ENCODE measurements at regions not wholly inside any gene's neighbourhood (a gene's known extent, or its start where the extent isn't known, plus 50 kb on each side); places are given as distances from the start of the nearest gene placed in this dataset.

- no peak for TF ChIP-seq EZH2 (IDR thresholded peaks at IDR 0.05; ENCODE audit: borderline replicate concordance)
- no peak for TF ChIP-seq CTCF (IDR thresholded peaks at IDR 0.05; ENCODE audit: poor library complexity)
- no peak for TF ChIP-seq EZH2phosphoT487 (IDR thresholded peaks at IDR 0.05; ENCODE audit: low read depth, severe bottlenecking, unreplicated experiment)
Observed at GRCh38 chr22:40113696-40114095, 64.0 kb upstream of the TNRC6B start.

Data from hepatocyte (in vitro differentiated cells).